ENCODE measurements at regions not wholly inside any gene's neighbourhood (a gene's known extent, or its start where the extent isn't known, plus 50 kb on each side); places are given as distances from the start of the nearest gene placed in this dataset.

DNA sequence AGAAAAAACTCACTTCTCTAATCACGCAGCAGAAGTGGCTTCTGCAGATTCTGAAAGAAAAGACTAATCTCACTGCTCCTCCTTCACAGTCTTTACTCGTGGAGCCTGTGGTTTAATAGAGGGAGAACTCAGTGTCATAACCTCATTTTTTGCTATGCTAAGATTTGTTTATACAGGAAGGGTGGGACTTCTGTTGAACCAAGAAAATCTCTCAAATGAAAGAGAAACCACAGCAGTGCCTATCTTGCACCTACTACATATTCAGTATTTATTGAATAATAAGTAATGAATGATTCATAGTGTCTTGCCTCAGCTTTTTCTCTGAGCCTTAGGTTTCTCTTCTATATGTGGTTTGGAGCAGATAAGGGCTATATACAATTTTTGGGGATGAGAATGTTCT lies 136.1 kb upstream of the DMAC1 start:
- TF ChIP-seq, protein P1, sequence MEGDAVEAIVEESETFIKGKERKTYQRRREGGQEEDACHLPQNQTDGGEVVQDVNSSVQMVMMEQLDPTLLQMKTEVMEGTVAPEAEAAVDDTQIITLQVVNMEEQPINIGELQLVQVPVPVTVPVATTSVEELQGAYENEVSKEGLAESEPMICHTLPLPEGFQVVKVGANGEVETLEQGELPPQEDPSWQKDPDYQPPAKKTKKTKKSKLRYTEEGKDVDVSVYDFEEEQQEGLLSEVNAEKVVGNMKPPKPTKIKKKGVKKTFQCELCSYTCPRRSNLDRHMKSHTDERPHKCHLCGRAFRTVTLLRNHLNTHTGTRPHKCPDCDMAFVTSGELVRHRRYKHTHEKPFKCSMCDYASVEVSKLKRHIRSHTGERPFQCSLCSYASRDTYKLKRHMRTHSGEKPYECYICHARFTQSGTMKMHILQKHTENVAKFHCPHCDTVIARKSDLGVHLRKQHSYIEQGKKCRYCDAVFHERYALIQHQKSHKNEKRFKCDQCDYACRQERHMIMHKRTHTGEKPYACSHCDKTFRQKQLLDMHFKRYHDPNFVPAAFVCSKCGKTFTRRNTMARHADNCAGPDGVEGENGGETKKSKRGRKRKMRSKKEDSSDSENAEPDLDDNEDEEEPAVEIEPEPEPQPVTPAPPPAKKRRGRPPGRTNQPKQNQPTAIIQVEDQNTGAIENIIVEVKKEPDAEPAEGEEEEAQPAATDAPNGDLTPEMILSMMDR (IDR thresholded peaks at IDR 0.05) = no peak
- no peak for TF ChIP-seq POLR2A (IDR thresholded peaks at IDR 0.05)
